ENCODE measurements at regions not wholly inside any gene's neighbourhood (a gene's known extent, or its start where the extent isn't known, plus 50 kb on each side); places are given as distances from the start of the nearest gene placed in this dataset.

GRCh38 chr12:123096182-123096581, 54.7 kb downstream of the PITPNM2 start:
- Histone ChIP-seq H3K4me3 (ENCODE audit: control insufficient read depth in 2 of 3, extremely low read depth in 1 of 3, insufficient read depth in 2 of 3, low read depth in 1 of 3, low read length in 3 of 3) (no peak overlapping the region), H3K27ac (ENCODE audit: control insufficient read depth, insufficient read depth, low read length) (no peak overlapping the region), H3K4me2 (ENCODE audit: control insufficient read depth, extremely low read depth, insufficient read depth, low read depth, low read length) (no peak overlapping the region), H3K4me1 (ENCODE audit: control insufficient read depth, extremely low read depth, insufficient read depth, low read length) (peaks cover 4% of the 10 kb centered on the region), H3K36me3 (ENCODE audit: control insufficient read depth in 2 of 2, extremely low read depth in 1 of 2, insufficient read depth in 2 of 2, low read length in 2 of 2) (no peaks in the 10 kb centered on the region), H4K20me1 (ENCODE audit: control insufficient read depth, extremely low read depth, insufficient read depth, low read length) (no peaks in the 10 kb centered on the region), H3K9me1 (ENCODE audit: control insufficient read depth, extremely low read depth, insufficient read depth, low read length) (no peaks in the 10 kb centered on the region), H3K79me2 (ENCODE audit: control insufficient read depth, insufficient read depth, low read length) (no peaks in the 10 kb centered on the region), H3K9me3 (ENCODE audit: control insufficient read depth, low read depth, low read length) (no peaks in the 10 kb centered on the region), H2AFZ (ENCODE audit: control insufficient read depth, low read length) (no peak overlapping the region), H3K27me3 (ENCODE audit: control insufficient read depth, extremely low read depth, insufficient read depth, low read length) (no peaks in the 10 kb centered on the region), H3K9ac (ENCODE audit: control insufficient read depth, extremely low read depth, insufficient read depth, low read length) (no peak overlapping the region)
- FAIRE-seq (no peak), DNase-seq (ENCODE audit: low read depth, low spot score) (no peak)
- dilution Hi-C loops (cut with MboI; ENCODE audit: extremely low pct_ligation_motif_present, low sequenced_read_pairs): no loop called here
- TF ChIP-seq EZH2 (IDR thresholded peaks at IDR 0.05; ENCODE audit: low read length): no peak
- TF ChIP-seq, protein P1, sequence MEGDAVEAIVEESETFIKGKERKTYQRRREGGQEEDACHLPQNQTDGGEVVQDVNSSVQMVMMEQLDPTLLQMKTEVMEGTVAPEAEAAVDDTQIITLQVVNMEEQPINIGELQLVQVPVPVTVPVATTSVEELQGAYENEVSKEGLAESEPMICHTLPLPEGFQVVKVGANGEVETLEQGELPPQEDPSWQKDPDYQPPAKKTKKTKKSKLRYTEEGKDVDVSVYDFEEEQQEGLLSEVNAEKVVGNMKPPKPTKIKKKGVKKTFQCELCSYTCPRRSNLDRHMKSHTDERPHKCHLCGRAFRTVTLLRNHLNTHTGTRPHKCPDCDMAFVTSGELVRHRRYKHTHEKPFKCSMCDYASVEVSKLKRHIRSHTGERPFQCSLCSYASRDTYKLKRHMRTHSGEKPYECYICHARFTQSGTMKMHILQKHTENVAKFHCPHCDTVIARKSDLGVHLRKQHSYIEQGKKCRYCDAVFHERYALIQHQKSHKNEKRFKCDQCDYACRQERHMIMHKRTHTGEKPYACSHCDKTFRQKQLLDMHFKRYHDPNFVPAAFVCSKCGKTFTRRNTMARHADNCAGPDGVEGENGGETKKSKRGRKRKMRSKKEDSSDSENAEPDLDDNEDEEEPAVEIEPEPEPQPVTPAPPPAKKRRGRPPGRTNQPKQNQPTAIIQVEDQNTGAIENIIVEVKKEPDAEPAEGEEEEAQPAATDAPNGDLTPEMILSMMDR (optimal IDR thresholded peaks at IDR 0.05 in 1 of 3, IDR thresholded peaks at IDR 0.05 in 1 of 3, conservative IDR thresholded peaks at IDR 0.05 in 1 of 3; ENCODE audit: extremely low read depth in 1 of 3, insufficient read depth in 2 of 3, low read length in 3 of 3): no peak

DNA sequence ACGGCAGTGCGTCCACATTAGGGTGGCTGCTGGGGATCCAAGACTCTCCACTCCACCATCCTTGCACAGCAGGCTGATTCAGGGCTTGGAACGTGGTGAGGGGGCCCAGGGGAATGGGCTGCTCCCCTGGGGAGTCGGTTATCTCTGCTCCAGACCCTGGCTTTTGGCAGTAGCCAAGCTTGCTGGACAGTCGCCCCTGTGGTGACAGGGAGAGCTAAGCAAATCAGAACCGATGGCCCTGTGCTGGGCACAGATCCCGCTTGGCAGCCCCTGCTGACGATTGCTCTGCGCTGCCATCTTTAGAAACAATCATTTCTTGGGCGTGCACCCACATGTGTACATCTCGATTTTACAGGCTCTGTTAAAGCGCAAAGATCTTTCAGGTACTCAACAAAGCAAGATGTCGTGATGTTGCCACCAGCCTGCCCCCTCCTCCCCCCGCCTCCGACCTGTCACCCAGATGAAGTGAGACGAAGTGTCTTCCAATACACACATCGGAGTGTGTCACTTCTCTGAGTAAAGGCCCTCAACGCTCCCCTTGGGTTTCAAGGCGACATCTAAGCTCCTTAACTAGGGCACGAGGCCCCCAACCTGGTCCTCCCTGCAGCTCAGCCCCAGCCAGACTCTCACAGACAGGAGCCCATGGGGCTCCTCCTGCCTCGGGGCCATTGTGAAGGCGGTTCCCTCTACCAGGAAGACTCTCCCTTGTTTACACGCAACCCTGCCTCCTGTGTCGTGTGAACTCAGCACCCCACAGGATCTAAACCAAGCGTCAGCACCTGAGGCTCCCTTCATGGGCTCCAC, 55.6 kb downstream of the PITPNM2 start:
- H3K9ac ChIP-seq (ENCODE audit: control insufficient read depth, extremely low read depth, insufficient read depth, low read length): no peak overlapping the region
- no peaks in the 10 kb centered on the region for H3K27me3 ChIP-seq (ENCODE audit: control insufficient read depth, extremely low read depth, insufficient read depth, low read length)
- no peak for DNase-seq (ENCODE audit: low read depth, low spot score)
- H3K4me2 ChIP-seq (ENCODE audit: control insufficient read depth, extremely low read depth, insufficient read depth, low read depth, low read length): no peak overlapping the region
- TF ChIP-seq, protein P1 (optimal IDR thresholded peaks at IDR 0.05 in 1 of 3, IDR thresholded peaks at IDR 0.05 in 1 of 3, conservative IDR thresholded peaks at IDR 0.05 in 1 of 3; ENCODE audit: extremely low read depth in 1 of 3, insufficient read depth in 2 of 3, low read length in 3 of 3): no peak
- no peaks in the 10 kb centered on the region for H3K79me2 ChIP-seq (ENCODE audit: control insufficient read depth, insufficient read depth, low read length)
- no peaks in the 10 kb centered on the region for H4K20me1 ChIP-seq (ENCODE audit: control insufficient read depth, extremely low read depth, insufficient read depth, low read length)
- H3K4me3 ChIP-seq (ENCODE audit: control insufficient read depth in 2 of 3, extremely low read depth in 1 of 3, insufficient read depth in 2 of 3, low read depth in 1 of 3, low read length in 3 of 3): no peak overlapping the region
- H3K4me1 ChIP-seq (ENCODE audit: control insufficient read depth, extremely low read depth, insufficient read depth, low read length): peaks cover 8% of the 10 kb centered on the region
- FAIRE-seq: no peak
- no peak overlapping the region for H2AFZ ChIP-seq (ENCODE audit: control insufficient read depth, low read length)
- H3K27ac ChIP-seq (ENCODE audit: control insufficient read depth, insufficient read depth, low read length): no peak overlapping the region
- H3K36me3 ChIP-seq (ENCODE audit: control insufficient read depth in 2 of 2, extremely low read depth in 1 of 2, insufficient read depth in 2 of 2, low read length in 2 of 2): no peaks in the 10 kb centered on the region
- H3K9me1 ChIP-seq (ENCODE audit: control insufficient read depth, extremely low read depth, insufficient read depth, low read length): no peaks in the 10 kb centered on the region
- dilution Hi-C loops (cut with MboI; ENCODE audit: extremely low pct_ligation_motif_present, low sequenced_read_pairs): no loop called here
- peaks cover 3% of the 10 kb centered on the region for H3K9me3 ChIP-seq (ENCODE audit: control insufficient read depth, low read depth, low read length)
